RWPE1 (cell line): ENCODE measurements at regions not wholly inside any gene's neighbourhood (a gene's known extent, or its start where the extent isn't known, plus 50 kb on each side); places are given as distances from the start of the nearest gene placed in this dataset.
"Not testable (repeated sequence)": the region's sequence is repeated elsewhere in the genome, so short reads cannot be mapped to it uniquely, and the experiment has no call there.

Source experiments
- CTCF ChIA-PET: fragments of 350-600 bp; sonication (Branson Sonifier 250); formaldehyde crosslinking; extraction: SDS; loops from one replicate; lab custom pipeline; 2021; lab: Yijun Ruan, JAX
- POLR2A ChIA-PET: fragments of 400-600 bp; formaldehyde crosslinking; extraction: SDS; loops from one replicate; lab custom pipeline; 2020; ENCODE audit warnings: antibody characterized with exemption; ENCODE audit not compliant: low non-redundant PET; lab: Yijun Ruan, JAX
- DNase-seq: peaks from one replicate; pipeline ENCODE4 v3.0.0; 2012; ENCODE audit warnings: low spot score
- H3K27ac ChIP-seq: fragments of 450-650 bp; 2 replicates; pipeline ENCODE4 v1.5.1; 2017
- CTCF ChIP-seq: fragments of 450-650 bp; conservative IDR thresholded peaks from 2 replicates; pipeline ENCODE4 v1.5.1; 2017; ENCODE audit warnings: low read depth, mild to moderate bottlenecking

DNA sequence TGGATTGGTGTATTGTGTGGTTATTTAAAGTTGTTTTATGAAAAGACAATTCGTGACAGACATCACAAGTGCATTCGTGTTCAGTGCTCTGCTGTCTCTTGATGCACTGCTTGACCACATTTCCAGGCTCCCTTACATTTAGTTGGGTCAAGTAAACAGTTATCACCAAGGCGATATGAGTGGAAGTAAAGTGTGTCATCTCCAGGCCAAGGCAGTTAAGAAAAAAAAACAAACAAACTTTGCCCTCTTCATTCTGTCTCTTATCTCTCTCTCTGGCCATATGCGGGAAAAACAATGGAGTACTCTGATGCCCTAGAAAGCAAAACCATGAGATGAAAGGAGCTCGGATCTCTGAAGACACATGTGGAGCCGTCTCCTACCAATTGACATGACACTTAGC, 131.1 kb downstream of the DSEL start:
- ChIA-PET CTCF (no interaction called here), POLR2A (no interaction called here)
- no peak for TF ChIP-seq CTCF
- DNase-seq = no peak
- H3K27ac ChIP-seq = no peak overlapping the region

GRCh38 chr18:67384057-67384456, 132.5 kb downstream of the DSEL start:
- CTCF ChIA-PET, POLR2A ChIA-PET: not testable (repeated sequence)

DNA sequence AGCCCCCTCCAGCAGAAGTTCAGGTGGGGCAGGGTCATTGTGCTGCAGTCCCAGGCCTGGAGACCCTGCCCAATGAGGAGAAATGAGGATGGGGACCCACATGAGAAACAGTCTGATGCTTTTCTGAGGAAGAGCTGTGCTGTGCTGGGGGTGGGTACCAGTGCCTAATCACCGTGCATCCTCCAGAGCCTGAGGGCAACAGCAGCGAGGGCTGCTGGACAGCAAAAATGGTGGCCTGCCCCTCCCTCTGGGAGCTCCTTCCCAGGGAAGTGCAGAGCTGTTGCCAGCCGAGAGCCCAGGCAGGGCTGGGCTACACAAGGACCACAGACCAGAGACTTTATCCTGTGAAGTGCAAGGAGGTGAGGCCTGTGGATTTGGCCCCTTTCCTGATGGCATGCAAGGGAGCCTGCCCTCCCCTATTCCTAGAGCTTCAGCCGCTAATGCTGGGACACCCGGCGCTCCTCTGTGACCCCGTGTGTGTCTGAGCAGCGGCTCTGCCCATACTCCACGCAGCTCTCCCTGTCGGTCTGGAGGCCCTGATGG, 134.8 kb downstream of the DSEL start:
- no peak overlapping the region for H3K27ac ChIP-seq
- TF ChIP-seq CTCF = no peak
- POLR2A ChIA-PET = no interaction called here
- no peak for DNase-seq
- CTCF ChIA-PET = interaction anchor here (0.8 kb wide), 1 partner anchor 718 kb away, joined by 3 read pairs; no protein-coding TSS in a partner anchor

More at GRCh38 chr18:67384057-67384456, 132.5 kb downstream of the DSEL start:
- H3K27ac ChIP-seq, DNase-seq: not testable (repeated sequence)

GRCh38 chr18:67380867-67381266, 135.7 kb downstream of the DSEL start:
- no peak overlapping the region for H3K27ac ChIP-seq
- no peak for TF ChIP-seq CTCF
- CTCF ChIA-PET = no interaction called here

DNA sequence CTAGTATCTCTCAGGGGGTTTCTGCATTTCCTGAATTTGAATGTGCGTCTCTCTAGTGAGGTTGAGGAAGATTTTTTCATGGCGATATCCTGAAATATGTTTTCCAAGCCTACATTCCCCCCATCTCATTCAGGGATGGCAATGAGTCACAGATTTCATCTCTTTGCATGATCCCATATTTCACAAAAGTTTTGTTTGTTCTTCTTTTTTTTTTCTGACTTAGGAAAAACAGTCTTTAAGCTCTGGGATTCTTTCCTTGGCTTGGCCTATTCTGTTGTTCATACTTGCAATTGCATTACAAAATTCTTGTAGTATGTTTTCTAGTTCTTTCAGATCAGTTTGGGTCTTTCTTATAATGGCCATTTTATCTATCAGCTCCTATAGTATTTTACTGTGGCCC, 136.5 kb downstream of the DSEL start:
- CTCF ChIA-PET = no interaction called here

More at GRCh38 chr18:67380867-67381266, 135.7 kb downstream of the DSEL start:
- no peak for DNase-seq
- POLR2A ChIA-PET = no interaction called here

DNA sequence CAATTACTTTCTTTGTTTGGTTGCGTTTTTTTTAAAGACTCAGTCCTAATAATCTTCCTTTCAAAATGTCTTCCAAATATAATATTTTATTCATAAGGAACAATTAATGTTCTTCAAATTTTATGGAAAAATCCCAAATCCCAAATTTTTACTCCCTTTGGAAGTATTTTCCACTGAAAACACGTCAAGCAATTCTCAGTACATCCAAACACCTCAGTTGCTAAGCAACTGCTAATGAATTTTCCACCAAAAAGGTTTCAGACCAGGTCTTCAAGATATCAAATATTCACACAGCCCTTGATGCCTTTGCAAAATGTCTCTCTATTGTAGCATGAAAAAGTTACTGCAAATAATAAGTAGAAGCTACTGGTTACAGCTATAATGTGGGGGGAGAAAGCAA, 140.1 kb downstream of the DSEL start:
- ChIA-PET CTCF (no interaction called here), POLR2A (no interaction called here)
- no peak overlapping the region for H3K27ac ChIP-seq
- no peak for DNase-seq
- no peak for TF ChIP-seq CTCF

More for the DNA sequence above, 136.5 kb downstream of the DSEL start:
- H3K27ac ChIP-seq = no peak overlapping the region
- TF ChIP-seq CTCF = no peak
- no peak for DNase-seq
- POLR2A ChIA-PET = no interaction called here

- no peak overlapping the region for H3K27ac ChIP-seq
- DNase-seq = no peak
- TF ChIP-seq CTCF = no peak
- ChIA-PET POLR2A (no interaction called here), CTCF (no interaction called here)
Observed at GRCh38 chr18:67373636-67374035, 142.9 kb downstream of the DSEL start.
